HepG2 (cell line): ENCODE measurements at regions not wholly inside any gene's neighbourhood (a gene's known extent, or its start where the extent isn't known, plus 50 kb on each side); places are given as distances from the start of the nearest gene placed in this dataset.

Experiments used
- ATAC-seq: fragments of 200-7000 bp; cut with Tn5 transposase; 3 replicates; pipeline ENCODE4 v1.9.1; 2020; ENCODE audit warnings: mild to moderate bottlenecking, moderate library complexity
- BruUV-seq: library from RNA; stranded (reverse); fragments of 400-500 nt; replicated peaks from 2 replicates; lab custom pipeline; 2021; lab: Mats Ljungman, UMichigan
- CTCF ChIA-PET: fragments of 300-600 bp; formaldehyde crosslinking; extraction: SDS; loops from one replicate; lab custom pipeline; 2021; ENCODE audit warnings: low total read pairs, inconsistent platforms, low intra/inter-chr PET ratio; lab: Yijun Ruan, JAX
- POLR2A ChIA-PET: fragments of 350-600 bp; sonication (Branson Sonifier 250); formaldehyde crosslinking; loops from one replicate; lab custom pipeline; 2020; ENCODE audit warnings: antibody characterized with exemption, inconsistent platforms; lab: Yijun Ruan, JAX
- DNase-seq: peaks from one replicate; pipeline ENCODE4 v3.0.0-alpha.2; 2015; ENCODE audit warnings: low spot score
- FAIRE-seq: peaks from 3 replicates; lab custom pipeline; 2011; peaks lifted over from hg19 to GRCh38; lab: Jason Lieb, UNC
- H2AFZ ChIP-seq: one replicate; pipeline ENCODE4 v1.6.1; 2011; ENCODE audit warnings: low read length, inconsistent platforms
- H3K27ac ChIP-seq: fragments of 300-600 bp; 3 replicates; pipeline ENCODE4 v1.8.0; 2011; ENCODE audit warnings: mixed run types, mild to moderate bottlenecking, mixed read lengths, low read length, inconsistent platforms; ENCODE audit not compliant: insufficient read depth; ENCODE audit errors: extremely low read length
- H3K27me3 ChIP-seq, 2 experiments: fragments of 200-600 bp in 1 of 2; 2 replicates in 1 of 2; 3 replicates in 1 of 2; pipeline versions ENCODE4 v1.6.0 to v1.8.0; 2011; ENCODE audit warnings: low read length in 2 of 2, mild to moderate bottlenecking in 2 of 2, moderate library complexity in 2 of 2, inconsistent platforms in 1 of 2; ENCODE audit not compliant: insufficient read depth in 2 of 2, control insufficient read depth in 1 of 2
- H3K36me3 ChIP-seq, 2 experiments: fragments of 200-600 bp in 1 of 2; replicated peaks in 1 of 2; 2 replicates in 1 of 2; 3 replicates in 1 of 2; pipeline versions ENCODE4 v1.5.1 to v1.8.0; 2011; ENCODE audit warnings: low read length in 2 of 2, inconsistent platforms in 1 of 2; ENCODE audit not compliant: insufficient read depth in 2 of 2, control insufficient read depth in 1 of 2
- H3K4me1 ChIP-seq: 2 replicates; pipeline ENCODE4 v1.5.1; 2012; ENCODE audit warnings: low read length, inconsistent platforms; ENCODE audit not compliant: insufficient read depth
- H3K4me2 ChIP-seq: 2 replicates; pipeline ENCODE4 v1.6.0; 2011; ENCODE audit warnings: low read depth, low read length, inconsistent platforms
- H3K4me3 ChIP-seq, 3 experiments: fragments of 200-600 bp in 1 of 3; sonication (generic), shearing (Covaris generic) in 1 of 3; replicated peaks in 1 of 3; 2 replicates each; pipeline ENCODE4 v1.5.1; 2011 to 2016; ENCODE audit warnings: low read length in 3 of 3, inconsistent platforms in 2 of 3, low read depth in 2 of 3, mild to moderate bottlenecking in 2 of 3, control low read depth in 1 of 3, mixed read lengths in 1 of 3; ENCODE audit not compliant: insufficient read depth in 1 of 3
- H3K79me2 ChIP-seq: one replicate; pipeline ENCODE4 v1.6.1; 2011; ENCODE audit warnings: low read length, inconsistent platforms; ENCODE audit not compliant: insufficient read depth
- H3K9ac ChIP-seq: 2 replicates; pipeline ENCODE4 v1.6.0; 2011; ENCODE audit warnings: mild to moderate bottlenecking, low read depth, low read length, inconsistent platforms; ENCODE audit not compliant: insufficient read depth
- H3K9me3 ChIP-seq: 2 replicates; pipeline ENCODE4 v1.5.1; 2012; ENCODE audit warnings: mild to moderate bottlenecking, low read length
- H4K20me1 ChIP-seq: 2 replicates; pipeline ENCODE4 v1.6.0; 2011; ENCODE audit warnings: inconsistent platforms, mild to moderate bottlenecking, low read length, moderate library complexity; ENCODE audit not compliant: insufficient read depth
- ARNTL ChIP-seq: sonication (generic); formaldehyde crosslinking; IDR thresholded peaks from 2 replicates; pipeline ENCODE4 v1.4.0; 2020; ENCODE audit warnings: mild to moderate bottlenecking, missing genetic modification reagents
- FOXA3 ChIP-seq: IDR thresholded peaks from 2 replicates; pipeline ENCODE4 v1.6.1; 2016; ENCODE audit warnings: missing genetic modification reagents, missing compliant biosample characterization
- GPBP1L1 ChIP-seq: sonication (generic); formaldehyde crosslinking; IDR thresholded peaks from 2 replicates; pipeline ENCODE4 v1.5.0; 2020; ENCODE audit warnings: mild to moderate bottlenecking, missing genetic modification reagents
- KLF11 ChIP-seq: IDR thresholded peaks from 2 replicates; pipeline ENCODE4 v1.6.1; 2016; ENCODE audit warnings: missing compliant biosample characterization
- MBNL3 ChIP-seq: fragments of 250-450 bp; sonication (Bioruptor Pico); conservative IDR thresholded peaks from 2 replicates; pipeline ENCODE4 v1.8.0; 2022; ENCODE audit warnings: mild to moderate bottlenecking, inconsistent platforms
- MED1 ChIP-seq: sonication (generic); formaldehyde crosslinking; IDR thresholded peaks from 2 replicates; pipeline ENCODE4 v1.4.0; 2020; ENCODE audit warnings: missing genetic modification reagents
- NFRKB ChIP-seq: fragments of 450-650 bp; IDR thresholded peaks from 2 replicates; pipeline ENCODE4 v1.6.1; 2017
- SAP130 ChIP-seq: IDR thresholded peaks from 2 replicates; pipeline ENCODE4 v1.6.1; 2016; ENCODE audit warnings: low read depth
- TBX2 ChIP-seq: sonication (generic); formaldehyde crosslinking; IDR thresholded peaks from 2 replicates; pipeline ENCODE4 v1.5.0; 2020; ENCODE audit warnings: missing genetic modification reagents, mild to moderate bottlenecking, borderline replicate concordance
- THYN1 ChIP-seq: sonication (generic); formaldehyde crosslinking; IDR thresholded peaks from 2 replicates; pipeline ENCODE4 v1.8.1; 2023; ENCODE audit warnings: low read depth, mild to moderate bottlenecking, moderate library complexity, missing genetic modification reagents, borderline replicate concordance
- ZNF709 ChIP-seq: sonication (generic); formaldehyde crosslinking; IDR thresholded peaks from 2 replicates; pipeline ENCODE4 v1.5.0; 2020; ENCODE audit warnings: mild to moderate bottlenecking, missing genetic modification reagents
- ZNF713 ChIP-seq: sonication (generic); formaldehyde crosslinking; IDR thresholded peaks from 2 replicates; pipeline ENCODE4 v1.4.0; 2020; ENCODE audit warnings: mild to moderate bottlenecking, missing genetic modification reagents
- ZNF766 ChIP-seq: sonication (generic); formaldehyde crosslinking; IDR thresholded peaks from 2 replicates; pipeline ENCODE4 v1.5.0; 2020; ENCODE audit warnings: missing genetic modification reagents, borderline replicate concordance
- WGBS: methylation state at CpG from one replicate; pipeline ENCODE4 v1.1.6; 2017; ENCODE audit warnings: low lambda C conversion rate; 5-methylcytosine and 5-hydroxymethylcytosine counted together
- in situ Hi-C: cut with HindIII; loops from 2 replicates; pipeline ENCODE4 v1.10.0; 2017; ENCODE audit warnings: low pct_unique_long_range_greater_than_20kb; ENCODE audit not compliant: extremely low pct_ligation_motif_present
- intact Hi-C: fragments of 100-400 bp; cut with micrococcal nuclease; formaldehyde crosslinking; loops from one replicate; pipeline ENCODE4 v1.10.0; 2022; ENCODE audit not compliant: unreplicated experiment
- TF ChIP-seq, protein P1 (sequence below): sonication (generic); formaldehyde crosslinking; IDR thresholded peaks from 2 replicates; pipeline ENCODE4 v1.5.0; 2020; ENCODE audit warnings: mild to moderate bottlenecking, low read depth, missing genetic modification reagents, borderline replicate concordance
- TF ChIP-seq, protein P2 (sequence below): IDR thresholded peaks from 2 replicates; pipeline ENCODE4 v1.6.1; 2016; ENCODE audit warnings: missing compliant biosample characterization, missing genetic modification reagents, borderline replicate concordance
- TF ChIP-seq, protein P3 (sequence below), 2 experiments: sonication (generic) in 1 of 2; formaldehyde crosslinking in 1 of 2; IDR thresholded peaks; 2 replicates each; pipeline versions ENCODE4 v1.4.0 to v1.6.1; 2016 to 2020; ENCODE audit warnings: borderline replicate concordance in 1 of 2, low read depth in 1 of 2, mild to moderate bottlenecking in 1 of 2, missing genetic modification reagents in 1 of 2
- TF ChIP-seq, protein P4 (sequence below): IDR thresholded peaks from 2 replicates; pipeline ENCODE4 v1.6.1; 2016; ENCODE audit warnings: missing genetic modification reagents, missing compliant biosample characterization

DNA sequence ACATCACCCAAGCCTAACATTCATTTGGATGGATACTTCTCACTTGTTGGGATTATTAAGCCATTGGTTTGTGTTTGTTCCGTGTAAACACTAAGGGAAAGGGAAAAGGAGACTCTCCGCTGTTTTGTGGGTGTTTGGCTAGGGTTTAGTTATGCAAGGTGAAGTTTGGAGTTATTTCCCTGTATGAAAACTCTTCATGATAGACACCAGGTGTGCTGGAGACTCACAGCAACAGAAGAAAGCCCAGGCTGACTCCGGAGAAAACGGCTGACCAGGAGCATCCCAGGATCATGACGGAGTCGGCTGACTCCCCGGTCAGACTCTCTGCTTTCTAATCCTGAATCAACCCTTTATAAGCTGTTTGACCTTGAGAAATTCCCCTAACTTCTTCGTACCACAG is 94.1 kb upstream of the KLF6 start:
- ChIA-PET POLR2A (interaction anchor here (0.7 to 1.6 kb wide), 4 partner anchors 10 to 94 kb away, joined by 5 to 12 read pairs (median 10); partner anchors contain the start of gene KLF6), CTCF (no interaction called here)
- no peaks in the 10 kb centered on the region for H3K36me3 ChIP-seq
- WGBS = 1% methylated on average over 8 of the region's 8 CpGs
- peak overlapping the region; percentile 19 for H2AFZ ChIP-seq
- peak overlapping the region; percentile 49 for H3K27ac ChIP-seq
- H3K27me3 ChIP-seq = no peaks in the 10 kb centered on the region
- peak overlapping the region; percentile 18 to 46 (median 26); a peak in 3 of 6 replicates for H3K4me3 ChIP-seq
- intact Hi-C loops (no loop called here), in situ Hi-C loops (no loop called here)
- FAIRE-seq (peak; percentile 18), ATAC-seq (peak; percentile 74), DNase-seq (peak; percentile 73)
- no peaks in the 10 kb centered on the region for H3K9me3 ChIP-seq
- peaks cover 24% of the 10 kb centered on the region for H3K4me1 ChIP-seq
- no peaks in the 10 kb centered on the region for H4K20me1 ChIP-seq
- BruUV-seq = no TSS peak
- H3K79me2 ChIP-seq = no peaks in the 10 kb centered on the region
- H3K4me2 ChIP-seq = peak overlapping the region; percentile 73
- peak overlapping the region; percentile 55; the same call in 1 of the 2 replicates for H3K9ac ChIP-seq
- TF ChIP-seq ZNF713 (CRISPR knock-in tag) = no peak
- TF ChIP-seq THYN1 (CRISPR knock-in tag) = no peak
- TF ChIP-seq, protein P1, sequence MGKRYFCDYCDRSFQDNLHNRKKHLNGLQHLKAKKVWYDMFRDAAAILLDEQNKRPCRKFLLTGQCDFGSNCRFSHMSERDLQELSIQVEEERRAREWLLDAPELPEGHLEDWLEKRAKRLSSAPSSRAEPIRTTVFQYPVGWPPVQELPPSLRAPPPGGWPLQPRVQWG (CRISPR knock-in tag) = no peak
- TF ChIP-seq NFRKB = no peak
- TF ChIP-seq, protein P2, sequence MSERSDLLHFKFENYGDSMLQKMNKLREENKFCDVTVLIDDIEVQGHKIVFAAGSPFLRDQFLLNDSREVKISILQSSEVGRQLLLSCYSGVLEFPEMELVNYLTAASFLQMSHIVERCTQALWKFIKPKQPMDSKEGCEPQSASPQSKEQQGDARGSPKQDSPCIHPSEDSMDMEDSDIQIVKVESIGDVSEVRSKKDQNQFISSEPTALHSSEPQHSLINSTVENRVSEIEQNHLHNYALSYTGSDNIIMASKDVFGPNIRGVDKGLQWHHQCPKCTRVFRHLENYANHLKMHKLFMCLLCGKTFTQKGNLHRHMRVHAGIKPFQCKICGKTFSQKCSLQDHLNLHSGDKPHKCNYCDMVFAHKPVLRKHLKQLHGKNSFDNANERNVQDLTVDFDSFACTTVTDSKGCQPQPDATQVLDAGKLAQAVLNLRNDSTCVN (CRISPR knock-in tag) = no peak
- TF ChIP-seq, protein P3, sequence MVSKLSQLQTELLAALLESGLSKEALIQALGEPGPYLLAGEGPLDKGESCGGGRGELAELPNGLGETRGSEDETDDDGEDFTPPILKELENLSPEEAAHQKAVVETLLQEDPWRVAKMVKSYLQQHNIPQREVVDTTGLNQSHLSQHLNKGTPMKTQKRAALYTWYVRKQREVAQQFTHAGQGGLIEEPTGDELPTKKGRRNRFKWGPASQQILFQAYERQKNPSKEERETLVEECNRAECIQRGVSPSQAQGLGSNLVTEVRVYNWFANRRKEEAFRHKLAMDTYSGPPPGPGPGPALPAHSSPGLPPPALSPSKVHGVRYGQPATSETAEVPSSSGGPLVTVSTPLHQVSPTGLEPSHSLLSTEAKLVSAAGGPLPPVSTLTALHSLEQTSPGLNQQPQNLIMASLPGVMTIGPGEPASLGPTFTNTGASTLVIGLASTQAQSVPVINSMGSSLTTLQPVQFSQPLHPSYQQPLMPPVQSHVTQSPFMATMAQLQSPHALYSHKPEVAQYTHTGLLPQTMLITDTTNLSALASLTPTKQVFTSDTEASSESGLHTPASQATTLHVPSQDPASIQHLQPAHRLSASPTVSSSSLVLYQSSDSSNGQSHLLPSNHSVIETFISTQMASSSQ (IDR thresholded peaks at IDR 0.05; ENCODE audit: low read depth) = no peak
- TF ChIP-seq, protein P3 (CRISPR knock-in tag; IDR thresholded peaks at IDR 0.05; ENCODE audit: borderline replicate concordance) = peak; percentile 24; the same call in 1 of the 2 replicates
- no peak for TF ChIP-seq ARNTL
- TF ChIP-seq GPBP1L1 (CRISPR knock-in tag) = no peak
- TF ChIP-seq, protein P4, sequence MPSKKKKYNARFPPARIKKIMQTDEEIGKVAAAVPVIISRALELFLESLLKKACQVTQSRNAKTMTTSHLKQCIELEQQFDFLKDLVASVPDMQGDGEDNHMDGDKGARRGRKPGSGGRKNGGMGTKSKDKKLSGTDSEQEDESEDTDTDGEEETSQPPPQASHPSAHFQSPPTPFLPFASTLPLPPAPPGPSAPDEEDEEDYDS (CRISPR knock-in tag) = 0 out of 2 replicates have a peak, but pooled peaks have one; percentile 25
- TF ChIP-seq MED1 (CRISPR knock-in tag) = peak; percentile 77
- TF ChIP-seq FOXA3 (CRISPR knock-in tag) = peak; percentile 94
- TF ChIP-seq MBNL3 (CRISPR knock-in tag) = no peak
- TF ChIP-seq ZNF766 (CRISPR knock-in tag) = no peak
- TF ChIP-seq KLF11 = no peak
- TF ChIP-seq SAP130 (CRISPR knock-in tag) = peak; percentile 48
- TF ChIP-seq TBX2 = peak; percentile 59; the same call in 1 of the 2 replicates
- TF ChIP-seq ZNF709 (CRISPR knock-in tag) = no peak
